ENCODE measurements at regions not wholly inside any gene's neighbourhood (a gene's known extent, or its start where the extent isn't known, plus 50 kb on each side); places are given as distances from the start of the nearest gene placed in this dataset.

GRCh38 chr4:116023049-116023448, 909.6 kb upstream of the NDST4 start:
- TF ChIP-seq CTCF (IDR thresholded peaks at IDR 0.05) (no peak), POLR2A (IDR thresholded peaks at IDR 0.05) (no peak)
